T47D (cell line): ENCODE measurements at regions not wholly inside any gene's neighbourhood (a gene's known extent, or its start where the extent isn't known, plus 50 kb on each side); places are given as distances from the start of the nearest gene placed in this dataset.

ENCODE experiments used
- DNase-seq, 2 experiments: peaks; one replicate each; pipeline versions ENCODE4 v3.0.0 to v3.0.0-alpha.2; 2011 to 2012; ENCODE audit warnings: low read depth in 1 of 2, low spot score in 1 of 2
- JUND ChIP-seq: IDR thresholded peaks from 2 replicates; pipeline ENCODE4 v1.6.1; 2012; ENCODE audit warnings: low read depth
- in situ Hi-C: cut with HindIII; loops from 2 replicates; pipeline ENCODE4 v1.10.0; 2016; ENCODE audit warnings: low sequenced_read_pairs, low pct_unique_long_range_greater_than_20kb

GRCh38 chr11:69385144-69385820 is 91.3 kb downstream of the MYEOV start:
- TF ChIP-seq JUND, result no peak
- no peak for DNase-seq
- in situ Hi-C loops, result no loop called here

DNA sequence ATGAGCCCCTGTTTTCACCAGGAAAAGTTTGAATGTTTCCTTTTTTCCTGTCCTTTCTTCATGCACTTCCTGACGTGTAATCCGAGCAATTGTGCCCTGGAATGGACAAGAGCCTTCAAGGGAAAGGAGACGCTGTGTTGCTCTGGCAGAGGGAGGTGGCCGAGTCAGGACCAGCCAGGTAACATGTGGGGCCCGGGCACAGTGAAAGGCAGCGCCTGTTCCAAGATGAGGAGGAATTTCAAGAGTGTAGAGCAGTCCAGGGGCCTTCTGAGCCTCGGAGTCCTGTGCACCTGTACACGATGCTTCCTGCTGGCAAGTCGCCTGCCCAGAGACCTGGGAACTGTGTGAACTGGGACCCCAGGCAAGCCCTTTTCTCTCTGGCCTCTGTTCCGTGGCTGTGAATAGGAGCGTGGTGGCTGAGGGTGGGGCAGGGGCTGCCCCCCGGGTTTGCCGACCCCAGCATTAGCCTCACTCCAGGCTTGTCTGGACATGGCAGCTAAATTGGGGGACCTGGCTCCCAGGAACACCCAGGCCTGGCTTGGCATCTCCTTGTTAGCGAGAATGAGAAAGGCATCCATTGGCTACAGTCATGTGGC is 92.0 kb downstream of the MYEOV start:
- DNase-seq, result no peak
- in situ Hi-C loops, result no loop called here
- no peak for TF ChIP-seq JUND

GRCh38 chr11:69386594-69387408 is 92.8 kb downstream of the MYEOV start:
- no peak for DNase-seq
- in situ Hi-C loops, result no loop called here
- no peak for TF ChIP-seq JUND

DNA sequence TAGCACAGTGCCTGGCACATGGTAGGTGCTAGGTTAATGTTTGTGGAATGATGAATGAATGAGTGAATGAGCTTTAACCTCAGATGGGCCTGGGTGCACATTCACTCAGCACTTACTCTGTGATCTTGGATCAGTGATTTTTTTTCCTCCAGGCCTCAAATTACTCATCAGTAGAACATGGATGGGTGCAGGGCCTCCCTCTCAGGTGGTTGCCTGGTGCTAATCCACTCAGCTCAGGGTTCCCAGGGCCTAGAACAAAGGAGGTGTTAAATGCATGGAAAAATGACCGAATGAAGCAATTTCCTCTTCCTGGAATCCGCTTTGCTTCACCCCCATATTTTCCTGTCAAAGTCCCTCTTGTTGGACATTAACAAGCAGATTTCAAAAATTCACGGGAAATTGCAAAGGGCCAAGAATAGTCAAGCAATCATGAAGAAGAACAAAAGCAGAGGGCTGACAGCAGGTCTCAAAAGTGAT is 93.5 kb downstream of the MYEOV start:
- in situ Hi-C loops, result no loop called here
- no peak for TF ChIP-seq JUND
- DNase-seq, result no peak

- TF ChIP-seq JUND, result no peak
- DNase-seq, result no peak
- in situ Hi-C loops, result no loop called here
Measured at GRCh38 chr11:69388210-69388609, 93.3 kb upstream of the LINC01488 start.

- DNase-seq, result no peak
- in situ Hi-C loops, result no loop called here
- TF ChIP-seq JUND, result no peak
Measured at GRCh38 chr11:69388661-69389060, 92.8 kb upstream of the LINC01488 start.

- no peak for DNase-seq
- no peak for TF ChIP-seq JUND
- in situ Hi-C loops, result no loop called here
Measured at GRCh38 chr11:69390561-69390960, 90.9 kb upstream of the LINC01488 start.

- DNase-seq, result no peak
- in situ Hi-C loops, result no loop called here
- TF ChIP-seq JUND, result no peak
Measured at GRCh38 chr11:69391192-69392103, 90.0 kb upstream of the LINC01488 start.

- in situ Hi-C loops, result no loop called here
- no peak for TF ChIP-seq JUND
- DNase-seq, result no peak
Measured at GRCh38 chr11:69392104-69392653, 89.3 kb upstream of the LINC01488 start.

DNA sequence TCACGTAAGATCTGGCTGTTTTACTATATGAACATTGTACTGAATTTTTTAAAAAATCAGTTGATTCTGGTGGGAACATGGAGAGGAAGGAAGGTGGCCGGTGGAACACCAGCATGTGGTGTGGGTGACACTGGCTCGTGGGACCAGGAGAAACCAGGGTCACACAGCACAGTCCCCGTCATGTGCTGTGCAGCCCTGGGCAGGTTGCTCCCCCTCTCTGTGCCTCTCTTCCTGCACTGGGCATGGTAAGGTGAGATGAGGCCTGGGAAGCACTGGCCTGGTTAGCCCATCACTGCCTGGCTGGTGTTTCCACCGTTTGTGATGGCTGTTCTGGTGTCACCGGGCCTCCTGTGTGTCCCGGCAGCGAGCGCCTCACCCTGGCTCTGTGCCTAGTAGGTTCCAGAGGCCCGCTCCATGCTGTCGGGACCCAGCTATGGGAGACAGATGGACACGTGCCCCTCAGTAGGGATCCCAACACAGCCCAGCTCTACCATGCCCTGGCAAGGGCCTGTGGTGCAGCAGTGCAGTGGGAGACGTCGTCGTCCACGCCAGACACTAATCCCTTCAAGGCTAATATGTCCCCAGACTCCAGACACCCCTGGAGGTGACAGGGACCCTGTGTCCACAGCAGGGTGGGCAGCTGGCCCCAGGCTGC is 88.2 kb upstream of the LINC01488 start:
- no peak for TF ChIP-seq JUND
- in situ Hi-C loops, result no loop called here
- no peak for DNase-seq

GRCh38 chr11:69393865-69394233 is 87.6 kb upstream of the LINC01488 start:
- in situ Hi-C loops, result no loop called here

More at GRCh38 chr11:69393865-69394233, 87.6 kb upstream of the LINC01488 start:
- TF ChIP-seq JUND, result no peak
- no peak for DNase-seq
